ENCODE measurements at regions not wholly inside any gene's neighbourhood (a gene's known extent, or its start where the extent isn't known, plus 50 kb on each side); places are given as distances from the start of the nearest gene placed in this dataset.

GRCh38 chr17:5745111-5745813, 161.0 kb upstream of the NLRP1 start:
- POLR2A ChIA-PET (ENCODE audit: unreplicated experiment), result no interaction called here

More at GRCh38 chr17:5745111-5745813, 161.0 kb upstream of the NLRP1 start:
- Histone ChIP-seq H2BK120ac (ENCODE audit: low read depth, low read length) (no peak overlapping the region), H4K91ac (ENCODE audit: insufficient read depth, low read depth, low read length) (no peak overlapping the region), H3K79me1 (ENCODE audit: low read depth in 1 of 2, low read length in 2 of 2) (no peaks in the 10 kb centered on the region), H3K9me3 (ENCODE audit: control insufficient read depth, insufficient read depth, low read length) (no peaks in the 10 kb centered on the region), H4K20me1 (ENCODE audit: insufficient read depth, low read length) (no peaks in the 10 kb centered on the region), H4K8ac (ENCODE audit: low read depth in 2 of 2, low read length in 2 of 2) (no peak overlapping the region), H2AK5ac (ENCODE audit: low read depth, low read length) (no peak overlapping the region), H3K14ac (replicated peaks; ENCODE audit: low read depth, low read length) (no peak overlapping the region), H3K27ac (ENCODE audit: insufficient read depth, low read length) (no peak overlapping the region), H3K4me2 (ENCODE audit: low read depth, low read length) (no peak overlapping the region), H3K4me1 (ENCODE audit: control insufficient read depth, insufficient read depth, low read length) (no peaks in the 10 kb centered on the region), H3K9me1 (ENCODE audit: insufficient read depth, low read length) (no peaks in the 10 kb centered on the region), H2BK15ac (ENCODE audit: low read depth, low read length) (no peak overlapping the region), H2BK5ac (ENCODE audit: low read depth, low read length, poor library complexity, severe bottlenecking) (no peak overlapping the region), H3K27me3 (ENCODE audit: control insufficient read depth, insufficient read depth, low read length) (no peaks in the 10 kb centered on the region; the same call in 1 of the 2 replicates), H4K5ac (ENCODE audit: low read depth, low read length) (no peak overlapping the region), H3K56ac (ENCODE audit: extremely low read depth, insufficient read depth, low read length) (no peak overlapping the region), H3K4ac (ENCODE audit: low read depth, low read length) (no peak overlapping the region), H2BK20ac (ENCODE audit: low read depth, low read length) (no peak overlapping the region), H3K4me3 (ENCODE audit: insufficient read depth, low read depth, low read length) (no peak overlapping the region), H2AFZ (replicated peaks; ENCODE audit: low read length, poor library complexity) (no peak overlapping the region), H3K18ac (ENCODE audit: low read depth, low read length) (no peak overlapping the region), H2AK9ac (replicated peaks; ENCODE audit: low read depth, low read length, poor library complexity) (no peak overlapping the region), H3K36me3 (ENCODE audit: control insufficient read depth, insufficient read depth, low read length) (no peaks in the 10 kb centered on the region), H3K9ac (ENCODE audit: low read depth, low read length) (no peak overlapping the region), H3K23ac (ENCODE audit: low read depth, low read length) (no peak overlapping the region)
- ATAC-seq (ENCODE audit: low read depth), result no peak
- CTCF ChIA-PET, result no interaction called here
- TF ChIP-seq MAFK (IDR thresholded peaks at IDR 0.05; ENCODE audit: low read depth, low read length) (no peak), ELK1 (IDR thresholded peaks at IDR 0.05; ENCODE audit: borderline replicate concordance, low read depth, low read length) (no peak), MAZ (IDR thresholded peaks at IDR 0.05; ENCODE audit: borderline replicate concordance, low read depth, low read length) (no peak), FOS (IDR thresholded peaks at IDR 0.05; ENCODE audit: low read depth, low read length) (no peak), CTCF (conservative IDR thresholded peaks at IDR 0.05; ENCODE audit: low read depth, low read length) (no peak), POLR2A (IDR thresholded peaks at IDR 0.05; ENCODE audit: low read depth, low read length) (no peak)
- no TSS peak for BruUV-seq (replicated peaks)
- in situ Hi-C loops (cut with MboI; ENCODE audit: low sequenced_read_pairs) (no loop called here), intact Hi-C loops (cut with micrococcal nuclease) (no loop called here), dilution Hi-C loops (cut with HindIII; ENCODE audit: low sequenced_read_pairs, unreplicated experiment) (no loop called here)
- DNase-seq, result no peak
- WGBS, 2 experiments (ENCODE audit: extremely low coverage in 2 of 2, insufficient read length in 1 of 2), result 67% methylated on average over 1 of the region's 4 CpGs; no CpG with 5 or more reads in 1 of the 2 experiments
